ENCODE measurements at regions not wholly inside any gene's neighbourhood (a gene's known extent, or its start where the extent isn't known, plus 50 kb on each side); places are given as distances from the start of the nearest gene placed in this dataset.

DNA sequence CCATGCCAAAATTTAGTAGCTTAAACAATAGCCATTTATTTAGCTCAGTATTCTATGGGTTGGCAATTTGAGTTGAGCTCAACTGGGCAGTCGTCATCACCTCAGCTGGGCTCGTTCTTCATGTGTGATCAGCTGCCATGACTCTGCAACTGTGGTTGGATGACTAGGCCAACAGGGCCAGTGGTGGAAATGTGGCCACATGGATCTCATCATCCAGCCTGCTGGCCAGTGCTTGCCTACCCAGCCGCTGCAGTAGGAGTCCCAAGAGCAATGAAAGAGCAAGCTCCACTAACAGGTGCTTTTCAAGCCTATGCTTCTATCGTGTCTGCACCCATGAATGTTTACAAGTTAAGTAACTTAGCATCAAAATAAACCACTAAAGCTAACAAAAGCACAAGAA is 158.0 kb downstream of the ATPSCKMT start:
- Histone ChIP-seq H3K4me1 (no peaks in the 10 kb centered on the region), H3K27ac (no peak overlapping the region), H3K4me3 (no peak overlapping the region), H3K36me3 (no peaks in the 10 kb centered on the region), H3K9me3 (no peaks in the 10 kb centered on the region), H3K27me3 (no peaks in the 10 kb centered on the region)
- no peak for DNase-seq (ENCODE audit: extremely low spot score in 2 of 2)
- intact Hi-C loops (cut with DNase I), result no loop called here
- TF ChIP-seq, protein P1, sequence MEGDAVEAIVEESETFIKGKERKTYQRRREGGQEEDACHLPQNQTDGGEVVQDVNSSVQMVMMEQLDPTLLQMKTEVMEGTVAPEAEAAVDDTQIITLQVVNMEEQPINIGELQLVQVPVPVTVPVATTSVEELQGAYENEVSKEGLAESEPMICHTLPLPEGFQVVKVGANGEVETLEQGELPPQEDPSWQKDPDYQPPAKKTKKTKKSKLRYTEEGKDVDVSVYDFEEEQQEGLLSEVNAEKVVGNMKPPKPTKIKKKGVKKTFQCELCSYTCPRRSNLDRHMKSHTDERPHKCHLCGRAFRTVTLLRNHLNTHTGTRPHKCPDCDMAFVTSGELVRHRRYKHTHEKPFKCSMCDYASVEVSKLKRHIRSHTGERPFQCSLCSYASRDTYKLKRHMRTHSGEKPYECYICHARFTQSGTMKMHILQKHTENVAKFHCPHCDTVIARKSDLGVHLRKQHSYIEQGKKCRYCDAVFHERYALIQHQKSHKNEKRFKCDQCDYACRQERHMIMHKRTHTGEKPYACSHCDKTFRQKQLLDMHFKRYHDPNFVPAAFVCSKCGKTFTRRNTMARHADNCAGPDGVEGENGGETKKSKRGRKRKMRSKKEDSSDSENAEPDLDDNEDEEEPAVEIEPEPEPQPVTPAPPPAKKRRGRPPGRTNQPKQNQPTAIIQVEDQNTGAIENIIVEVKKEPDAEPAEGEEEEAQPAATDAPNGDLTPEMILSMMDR (IDR thresholded peaks at IDR 0.05), result no peak
- TF ChIP-seq POLR2A (IDR thresholded peaks at IDR 0.05), result no peak
- no peak for TF ChIP-seq POLR2AphosphoS5 (IDR thresholded peaks at IDR 0.05; ENCODE audit: insufficient read depth in 1 of 2, low read depth in 1 of 2)

GRCh38 chr5:10090074-10090473 is 159.6 kb downstream of the ATPSCKMT start:
- no peak for DNase-seq (ENCODE audit: extremely low spot score in 2 of 2)
- no peak overlapping the region for H3K27ac ChIP-seq
- H3K4me1 ChIP-seq, result no peaks in the 10 kb centered on the region
- no peaks in the 10 kb centered on the region for H3K36me3 ChIP-seq
- TF ChIP-seq POLR2A (IDR thresholded peaks at IDR 0.05), result no peak
- no peak for TF ChIP-seq POLR2AphosphoS5 (IDR thresholded peaks at IDR 0.05; ENCODE audit: insufficient read depth in 1 of 2, low read depth in 1 of 2)
- TF ChIP-seq, protein P1 (IDR thresholded peaks at IDR 0.05), result no peak
- no peaks in the 10 kb centered on the region for H3K27me3 ChIP-seq
- H3K9me3 ChIP-seq, result no peaks in the 10 kb centered on the region
- intact Hi-C loops (cut with DNase I), result no loop called here
- no peak overlapping the region for H3K4me3 ChIP-seq

DNA sequence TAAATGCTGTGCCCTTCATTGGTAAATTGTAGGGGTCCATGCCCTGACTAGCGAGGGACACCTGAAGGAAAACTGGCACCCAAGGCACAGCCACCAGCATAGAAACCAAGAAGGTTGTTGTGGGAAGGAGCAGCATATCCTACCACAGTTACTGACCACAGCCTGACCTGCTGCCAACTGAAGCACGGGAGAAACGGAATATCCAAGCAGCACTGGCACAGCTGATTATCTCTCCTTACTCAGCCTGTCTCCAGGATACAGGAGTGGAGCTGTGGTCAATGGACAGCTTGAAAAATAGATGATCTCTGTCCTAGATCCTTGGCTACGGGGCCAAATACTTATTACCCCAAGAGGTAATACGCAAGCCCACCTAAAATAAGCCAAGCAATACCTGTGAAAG is 164.5 kb downstream of the ATPSCKMT start:
- Histone ChIP-seq H3K36me3 (no peaks in the 10 kb centered on the region), H3K9me3 (no peaks in the 10 kb centered on the region), H3K27ac (no peak overlapping the region), H3K27me3 (no peaks in the 10 kb centered on the region), H3K4me1 (no peaks in the 10 kb centered on the region), H3K4me3 (no peak overlapping the region)
- intact Hi-C loops (cut with DNase I), result no loop called here
- TF ChIP-seq, protein P1 (IDR thresholded peaks at IDR 0.05), result no peak
- TF ChIP-seq POLR2AphosphoS5 (IDR thresholded peaks at IDR 0.05; ENCODE audit: insufficient read depth in 1 of 2, low read depth in 1 of 2), result no peak
- no peak for TF ChIP-seq POLR2A (IDR thresholded peaks at IDR 0.05)
- DNase-seq (ENCODE audit: extremely low spot score in 2 of 2), result no peak

DNA sequence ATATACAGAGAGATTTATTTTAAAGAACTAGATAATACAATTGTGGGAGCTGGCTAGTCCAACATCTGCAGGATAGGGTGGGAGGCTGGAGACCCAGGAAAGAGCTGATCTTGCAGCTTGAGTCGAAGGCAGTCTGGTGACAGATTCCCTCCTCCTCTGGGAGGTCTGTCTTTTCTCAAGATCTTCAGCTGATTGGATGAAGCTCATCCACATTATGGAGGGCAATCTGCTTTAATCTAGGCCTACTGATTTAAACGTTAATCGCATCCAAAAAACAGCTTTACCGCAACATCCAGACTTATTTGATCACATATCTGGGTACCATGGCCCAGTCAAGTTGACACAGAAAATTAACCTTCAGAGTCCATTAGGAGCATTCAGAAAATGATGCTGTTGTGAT is 168.1 kb downstream of the ATPSCKMT start:
- no peak overlapping the region for H3K27ac ChIP-seq
- H3K36me3 ChIP-seq, result no peaks in the 10 kb centered on the region
- no peak for DNase-seq (ENCODE audit: extremely low spot score in 2 of 2)
- intact Hi-C loops (cut with DNase I), result no loop called here
- TF ChIP-seq POLR2A (IDR thresholded peaks at IDR 0.05) (no peak), POLR2AphosphoS5 (IDR thresholded peaks at IDR 0.05; ENCODE audit: insufficient read depth in 1 of 2, low read depth in 1 of 2) (no peak)
- TF ChIP-seq, protein P1 (IDR thresholded peaks at IDR 0.05), result no peak
- peaks cover 8% of the 10 kb centered on the region for H3K4me1 ChIP-seq
- H3K4me3 ChIP-seq, result no peak overlapping the region
- H3K9me3 ChIP-seq, result no peaks in the 10 kb centered on the region
- H3K27me3 ChIP-seq, result no peaks in the 10 kb centered on the region

DNA sequence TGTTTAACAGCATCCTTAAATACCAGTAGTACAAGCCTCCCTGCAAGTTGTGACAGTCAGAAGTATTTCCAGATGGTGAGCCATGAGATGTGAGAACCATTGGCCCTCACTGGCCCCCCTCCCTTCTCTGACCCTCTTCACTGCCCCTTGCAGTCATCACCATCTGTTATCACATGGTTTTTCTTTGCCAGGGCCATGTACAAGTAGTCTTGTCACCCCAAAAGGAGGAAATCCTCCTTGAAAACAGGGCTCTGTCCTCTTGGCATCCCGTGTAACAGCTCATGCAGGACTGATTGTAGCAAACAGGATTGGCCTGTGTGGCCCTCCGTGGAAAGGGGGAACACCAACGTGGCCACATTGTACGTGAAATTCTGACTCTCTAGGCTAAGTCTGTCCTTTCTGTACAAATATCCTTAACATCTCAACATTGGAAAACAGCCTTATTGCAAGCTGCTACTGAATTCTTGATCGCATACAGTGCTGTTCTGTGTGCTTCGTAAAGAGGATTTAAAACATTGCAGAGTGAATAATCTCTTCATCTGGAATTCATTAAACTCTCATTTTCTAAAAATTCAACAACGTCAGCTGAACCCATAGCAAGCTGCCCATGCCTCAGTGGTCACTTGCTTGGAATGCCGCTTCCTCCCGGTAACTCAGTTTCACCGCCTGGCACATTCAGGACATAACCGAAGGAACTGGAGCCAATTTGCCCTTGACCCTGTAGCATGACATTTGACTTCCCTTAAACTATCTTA is 171.7 kb downstream of the ATPSCKMT start:
- no peak overlapping the region for H3K27ac ChIP-seq
- TF ChIP-seq, protein P1 (IDR thresholded peaks at IDR 0.05), result no peak
- TF ChIP-seq POLR2A (IDR thresholded peaks at IDR 0.05) (no peak), POLR2AphosphoS5 (IDR thresholded peaks at IDR 0.05; ENCODE audit: insufficient read depth in 1 of 2, low read depth in 1 of 2) (no peak)
- H3K27me3 ChIP-seq, result no peaks in the 10 kb centered on the region
- DNase-seq (ENCODE audit: extremely low spot score in 2 of 2), result no peak
- intact Hi-C loops (cut with DNase I), result no loop called here
- no peak overlapping the region for H3K4me3 ChIP-seq
- H3K4me1 ChIP-seq, result peaks cover 8% of the 10 kb centered on the region
- no peaks in the 10 kb centered on the region for H3K9me3 ChIP-seq
- no peaks in the 10 kb centered on the region for H3K36me3 ChIP-seq
